LNCaP clone FGC (cell line): ENCODE measurements at regions not wholly inside any gene's neighbourhood (a gene's known extent, or its start where the extent isn't known, plus 50 kb on each side); places are given as distances from the start of the nearest gene placed in this dataset.

ENCODE experiments used
- DNase-seq: peaks from one replicate; pipeline ENCODE4 v3.0.0-alpha.2; 2011; ENCODE audit warnings: low read depth
- H3K4me3 ChIP-seq: 2 replicates; pipeline ENCODE4 v1.5.1; 2011; ENCODE audit warnings: mild to moderate bottlenecking, low read depth, low read length, control low read depth
- CTCF ChIP-seq: IDR thresholded peaks from 2 replicates; pipeline ENCODE4 v1.5.1; 2012; ENCODE audit warnings: mild to moderate bottlenecking; ENCODE audit not compliant: control insufficient read depth, insufficient read depth; ENCODE audit errors: extremely low read depth

- H3K4me3 ChIP-seq: peak overlapping the region; percentile 62
- no peak for TF ChIP-seq CTCF
- no peak for DNase-seq
Observed at GRCh38 chr18:34976899-34977837, 64.0 kb upstream of the MAPRE2 start.

- DNase-seq: no peak
- peak overlapping the region; percentile 62 for H3K4me3 ChIP-seq
- no peak for TF ChIP-seq CTCF
Observed at GRCh38 chr18:34977838-34978532, 63.2 kb upstream of the MAPRE2 start.

DNA sequence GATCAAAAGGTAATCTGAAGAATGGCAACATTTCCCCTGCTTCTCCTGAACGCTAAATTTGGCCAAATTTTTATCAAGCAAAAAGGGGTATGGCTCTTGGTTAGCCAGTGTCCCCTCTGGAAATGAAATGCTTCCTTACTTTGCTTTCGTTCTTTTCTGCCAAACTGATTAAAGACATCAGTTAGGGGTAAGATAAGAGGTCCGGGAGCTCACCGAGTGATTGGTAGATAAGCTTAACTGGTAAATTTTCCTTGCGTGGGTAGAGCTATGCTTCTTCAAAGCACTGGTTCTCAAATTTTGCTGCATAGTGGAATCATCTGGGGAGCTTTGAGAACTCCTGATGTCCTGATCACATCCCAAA is 62.7 kb upstream of the MAPRE2 start:
- no peak for DNase-seq
- peak overlapping the region; percentile 62 for H3K4me3 ChIP-seq
- TF ChIP-seq CTCF: no peak

DNA sequence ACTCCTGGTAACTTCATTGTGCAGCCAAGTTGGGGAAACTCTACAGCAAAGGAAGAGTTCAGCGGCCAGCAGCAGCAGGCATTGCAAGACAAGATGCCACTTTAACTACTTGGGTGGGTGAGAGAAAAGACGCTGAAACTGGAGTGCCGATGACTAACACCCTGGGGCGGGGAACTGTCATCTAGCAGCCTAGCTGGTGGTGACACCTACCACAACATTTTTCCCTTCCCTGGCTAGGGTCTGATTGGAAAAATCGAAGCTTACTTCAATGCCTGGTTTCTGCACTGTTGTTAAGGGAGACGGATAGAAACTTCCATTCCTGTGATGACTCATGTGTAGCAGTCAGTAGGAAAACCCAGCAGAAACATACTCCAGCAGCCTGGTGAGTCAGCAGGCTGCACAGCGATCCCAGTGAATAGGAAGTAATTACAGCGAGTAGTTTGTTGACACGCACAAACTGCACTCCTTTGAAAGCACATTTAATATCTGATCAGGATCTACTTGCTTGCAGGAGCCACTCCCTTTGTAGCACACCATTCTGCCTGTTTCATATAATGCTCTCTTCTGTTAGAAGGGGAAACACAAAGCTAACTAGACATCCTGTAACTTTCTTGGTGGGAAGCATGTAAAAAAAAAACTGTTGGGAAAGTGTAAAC is 62.1 kb upstream of the MAPRE2 start:
- peak; percentile 76 for DNase-seq
- TF ChIP-seq CTCF: no peak
- H3K4me3 ChIP-seq: peak overlapping the region; percentile 62

- no peak for DNase-seq
- no peak for TF ChIP-seq CTCF
- H3K4me3 ChIP-seq: no peak overlapping the region
Observed at GRCh38 chr18:34981487-34981886, 59.7 kb upstream of the MAPRE2 start.

DNA sequence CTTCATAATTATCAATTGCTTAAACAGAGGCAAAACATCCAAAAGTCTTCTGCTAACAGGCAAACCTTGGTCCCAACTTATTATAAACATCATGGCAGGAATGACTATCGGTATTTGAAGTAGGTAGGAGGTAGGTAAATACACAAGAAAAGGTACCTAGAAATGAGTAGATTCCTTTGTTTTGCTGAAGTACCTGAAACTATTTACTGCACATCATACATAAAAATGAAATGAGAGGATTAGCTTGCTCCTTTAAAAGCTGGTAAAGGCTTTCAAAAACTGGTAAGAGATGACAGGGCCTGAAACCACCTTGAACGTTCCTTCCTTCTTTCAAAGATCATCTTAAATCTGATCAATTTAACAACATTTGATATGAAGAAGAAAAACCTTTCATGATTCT is 55.2 kb upstream of the MAPRE2 start:
- no peak for TF ChIP-seq CTCF
- DNase-seq: no peak
- H3K4me3 ChIP-seq: no peak overlapping the region
